Hematopoietic multipotent progenitor cell treated with erythropoietin and hydrocortisone succinate and interleukin-3 and kit ligand, for 8 days (in vitro differentiated cells): ENCODE measurements at regions not wholly inside any gene's neighbourhood (a gene's known extent, or its start where the extent isn't known, plus 50 kb on each side); places are given as distances from the start of the nearest gene placed in this dataset.
"Not testable (repeated sequence)": the region's sequence is repeated elsewhere in the genome, so short reads cannot be mapped to it uniquely, and the experiment has no call there.

Experiments
- DNase-seq: peaks from one replicate; pipeline ENCODE4 v3.0.0-alpha.2; 2015

GRCh38 chr5:106521701-106522100, 1149.0 kb downstream of the EFNA5 start:
- no peak for DNase-seq

DNA sequence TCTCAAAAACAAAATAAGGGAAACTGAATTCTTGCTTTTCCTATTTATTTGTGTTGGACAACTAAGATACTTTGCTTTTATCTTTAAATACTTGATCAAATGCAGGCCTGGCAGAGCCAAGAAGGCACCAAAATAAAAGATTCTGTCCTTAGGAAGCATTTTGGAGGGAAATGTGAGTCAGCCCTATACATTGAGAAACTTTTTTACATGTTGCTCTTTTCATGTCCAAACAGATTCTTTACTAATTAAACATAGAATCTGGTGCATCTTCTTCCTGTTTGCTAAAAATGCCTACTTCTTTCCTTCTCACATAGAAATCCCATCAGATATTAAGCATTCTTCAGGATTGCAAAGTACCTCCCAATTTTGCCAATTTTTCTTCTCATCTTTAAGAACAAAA, 1160.4 kb downstream of the EFNA5 start:
- DNase-seq = no peak

DNA sequence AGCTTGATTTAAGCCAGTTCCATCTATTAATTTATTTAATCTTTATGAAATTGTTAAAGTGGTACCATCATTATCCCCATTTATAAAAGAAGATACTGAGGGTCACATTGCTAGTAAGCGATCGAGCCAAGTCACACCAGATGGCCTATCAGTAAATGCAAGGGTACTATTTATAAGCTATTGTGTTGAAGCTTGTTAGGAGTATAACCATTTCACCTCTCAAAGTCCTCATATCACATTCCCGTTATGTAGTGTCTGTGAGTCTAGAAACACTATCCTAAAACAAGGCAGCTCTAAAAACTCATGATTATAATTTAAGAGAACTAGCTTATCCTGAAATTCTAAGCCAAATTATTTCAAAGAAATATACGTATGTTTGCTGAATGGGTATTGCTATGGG, 1161.8 kb downstream of the EFNA5 start:
- DNase-seq = no peak

DNA sequence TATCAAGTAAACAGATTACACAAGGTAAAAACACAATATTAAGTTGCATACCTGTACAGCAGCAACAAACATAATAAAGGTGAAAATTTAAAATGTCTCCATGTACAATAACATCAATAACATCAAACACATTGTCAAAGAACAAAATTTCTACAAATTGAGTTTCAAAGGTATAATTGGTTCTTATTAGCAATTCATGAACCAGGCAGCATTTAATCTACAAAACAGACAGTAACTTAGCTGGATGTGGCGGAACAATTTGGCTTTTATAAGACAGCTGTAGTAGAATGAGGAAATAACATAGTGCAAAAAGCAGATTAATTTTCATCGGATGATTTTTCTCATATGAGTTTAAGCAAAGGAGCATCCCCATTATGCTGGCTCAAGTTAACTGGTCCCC, 1176.8 kb downstream of the EFNA5 start:
- no peak for DNase-seq

DNA sequence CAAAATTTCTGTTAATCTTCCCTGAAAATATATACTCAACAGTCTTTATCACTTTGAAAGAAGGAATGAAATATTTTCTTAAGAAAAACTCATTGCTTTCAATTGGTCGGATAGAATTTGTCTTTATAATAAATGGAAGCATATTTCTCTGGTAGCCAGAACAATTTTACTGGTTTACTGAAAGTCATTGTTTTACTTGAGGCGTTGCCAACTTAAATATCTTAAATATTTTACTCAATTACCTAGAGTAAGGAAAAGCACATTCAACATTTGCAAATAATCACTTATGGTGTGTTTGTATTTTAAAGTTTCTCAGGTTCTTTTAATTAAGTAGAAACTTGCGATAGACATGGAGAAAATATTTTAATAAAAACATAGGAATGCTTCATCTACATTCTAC, 1181.7 kb downstream of the EFNA5 start:
- no peak for DNase-seq

GRCh38 chr5:106488407-106488806, 1182.3 kb downstream of the EFNA5 start:
- DNase-seq = no peak

DNA sequence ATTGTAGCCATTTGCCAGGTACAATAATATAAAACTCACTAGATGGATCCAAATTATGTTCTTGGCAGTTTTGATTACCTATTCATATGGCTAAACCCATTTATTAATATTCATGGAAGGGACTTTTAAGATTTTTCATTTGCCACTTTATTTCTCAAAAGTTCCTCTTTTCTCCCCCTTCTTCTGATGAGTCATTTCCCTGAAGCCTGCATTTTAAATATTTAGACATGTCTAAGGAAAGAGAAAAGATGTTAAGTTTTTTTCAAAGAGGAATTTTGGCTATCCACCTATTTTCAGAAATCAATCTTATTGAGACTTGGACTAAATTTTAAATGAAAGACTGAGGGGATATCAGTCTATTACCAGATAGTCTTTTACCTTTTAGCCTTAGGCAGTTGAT, 1189.4 kb downstream of the EFNA5 start:
- DNase-seq = no peak

GRCh38 chr5:106476630-106477029, 1194.1 kb downstream of the EFNA5 start:
- no peak for DNase-seq

DNA sequence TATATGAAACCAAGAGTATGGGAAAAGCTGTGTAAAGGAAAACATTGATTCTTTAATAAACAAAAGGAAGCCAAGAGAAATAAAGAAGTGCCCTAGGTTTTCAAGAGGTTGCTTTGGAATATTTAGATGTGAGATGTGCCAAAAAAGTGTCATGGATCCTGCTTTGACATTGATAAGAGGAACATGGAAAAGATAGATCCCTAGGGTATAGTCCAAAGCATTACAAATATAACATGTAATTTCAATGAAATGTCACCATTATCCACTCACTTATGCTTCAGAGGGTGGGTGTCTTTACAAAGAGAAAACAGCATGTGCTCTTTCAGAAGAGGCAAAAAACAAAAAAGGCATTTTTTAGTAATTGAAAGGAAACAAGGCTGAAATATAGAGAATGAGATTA, 1196.7 kb downstream of the EFNA5 start:
- no peak for DNase-seq

DNA sequence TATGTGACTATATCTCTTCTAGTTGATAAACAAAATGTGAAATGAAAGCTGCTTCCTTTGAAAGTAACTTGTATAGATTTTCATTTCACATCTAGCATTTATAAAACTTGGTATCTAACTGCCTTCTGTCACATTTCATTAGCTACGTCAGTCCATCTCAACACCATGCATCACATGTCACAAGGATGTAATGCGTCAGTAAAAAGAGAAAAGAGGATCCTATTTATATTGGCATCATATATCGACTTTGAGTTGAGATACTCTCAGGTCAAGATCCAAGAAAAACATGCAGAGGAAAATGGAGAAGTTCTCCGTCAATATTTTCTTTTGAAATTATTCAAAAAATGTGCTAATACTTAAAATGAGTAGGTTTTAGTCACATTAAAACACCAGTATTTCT, 1211.2 kb downstream of the EFNA5 start:
- DNase-seq = no peak

- no peak for DNase-seq
These were observed 1215.9 kb downstream of the EFNA5 start for GRCh38 chr5:106454651-106455415.

- no peak for DNase-seq
These were observed 1216.7 kb downstream of the EFNA5 start for GRCh38 chr5:106454050-106454449.

GRCh38 chr5:106451998-106452397, 1218.7 kb downstream of the EFNA5 start:
- DNase-seq = no peak

DNA sequence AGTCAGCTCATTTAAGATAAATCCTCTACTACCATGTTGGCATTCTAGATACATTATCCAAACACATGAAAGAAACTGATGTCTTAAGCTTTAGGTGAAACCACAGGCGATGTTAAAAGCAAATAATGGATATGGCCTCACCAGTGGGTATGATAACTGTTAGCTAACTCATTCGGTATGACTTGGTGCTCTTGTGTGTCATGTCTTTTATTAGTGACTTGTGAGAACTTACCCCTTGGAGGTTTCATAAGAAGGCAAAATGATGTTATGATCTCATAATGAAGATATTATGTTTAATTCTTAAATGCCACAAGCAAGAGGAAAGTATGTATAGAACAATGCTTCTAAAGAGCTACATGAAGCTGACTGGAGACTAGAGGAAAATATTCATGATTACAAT, 1227.0 kb downstream of the EFNA5 start:
- no peak for DNase-seq

DNA sequence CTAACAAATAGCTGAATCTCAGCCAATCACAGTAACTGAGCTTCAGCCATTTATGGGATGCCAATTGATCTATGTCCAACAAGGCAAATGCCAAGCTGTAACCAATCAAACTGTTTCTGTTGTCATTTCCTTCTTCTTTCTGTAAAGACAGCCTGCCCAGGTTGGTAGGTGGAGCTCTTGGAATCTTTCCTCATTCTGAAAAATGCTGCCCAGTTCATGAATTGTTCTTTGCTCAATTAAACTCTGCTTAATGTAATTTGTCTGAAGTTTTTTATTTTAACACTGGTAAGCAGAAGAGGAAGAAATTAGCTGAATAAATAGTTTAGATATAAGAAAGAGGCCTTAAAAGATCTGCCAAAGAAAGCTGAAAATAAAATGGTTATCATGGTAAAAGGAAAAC, 1235.6 kb downstream of the EFNA5 start:
- no peak for DNase-seq

DNA sequence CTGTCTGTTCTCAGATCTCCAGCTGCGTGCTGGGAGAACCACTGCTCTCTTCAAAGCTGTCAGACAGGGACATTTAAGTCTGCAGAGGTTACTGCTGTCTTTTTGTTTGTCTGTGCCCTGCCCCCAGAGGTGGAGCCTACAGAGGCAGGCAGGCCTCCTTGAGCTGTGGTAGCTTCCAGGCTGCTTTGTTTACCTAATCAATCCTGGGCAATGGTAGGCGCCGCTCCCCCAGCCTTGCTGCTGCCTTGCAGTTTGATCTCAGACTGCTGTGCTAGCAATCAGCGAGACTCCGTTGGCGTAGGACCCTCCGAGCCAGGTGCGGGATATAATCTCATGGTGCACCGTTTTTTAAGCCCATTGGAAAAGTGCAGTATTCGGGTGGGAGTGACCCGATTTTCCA, 1240.0 kb downstream of the EFNA5 start:
- not testable (repeated sequence) for DNase-seq

GRCh38 chr5:106423109-106423897, 1247.4 kb downstream of the EFNA5 start:
- no peak for DNase-seq

GRCh38 chr5:106420102-106420501, 1250.6 kb downstream of the EFNA5 start:
- no peak for DNase-seq

GRCh38 chr5:106418196-106418595, 1252.5 kb downstream of the EFNA5 start:
- DNase-seq = no peak

DNA sequence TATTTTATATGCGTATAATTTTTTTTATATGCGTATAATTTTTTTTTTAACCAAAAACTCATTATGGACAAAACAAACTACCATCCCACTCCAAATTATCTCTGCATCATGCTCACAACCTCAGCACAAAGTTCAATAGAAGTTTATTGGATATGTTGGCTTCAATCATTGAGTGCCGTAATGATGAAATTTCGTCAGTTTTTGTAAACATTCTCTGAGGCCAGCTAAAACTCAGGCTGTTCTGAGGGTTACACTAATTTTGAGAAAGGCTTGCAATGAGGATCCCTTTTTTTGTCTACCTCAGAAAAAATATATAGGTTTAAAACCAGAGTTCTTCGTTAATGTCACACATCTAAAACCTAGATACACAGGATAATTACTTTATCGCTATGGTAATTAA, 1253.2 kb downstream of the EFNA5 start:
- DNase-seq = no peak

DNA sequence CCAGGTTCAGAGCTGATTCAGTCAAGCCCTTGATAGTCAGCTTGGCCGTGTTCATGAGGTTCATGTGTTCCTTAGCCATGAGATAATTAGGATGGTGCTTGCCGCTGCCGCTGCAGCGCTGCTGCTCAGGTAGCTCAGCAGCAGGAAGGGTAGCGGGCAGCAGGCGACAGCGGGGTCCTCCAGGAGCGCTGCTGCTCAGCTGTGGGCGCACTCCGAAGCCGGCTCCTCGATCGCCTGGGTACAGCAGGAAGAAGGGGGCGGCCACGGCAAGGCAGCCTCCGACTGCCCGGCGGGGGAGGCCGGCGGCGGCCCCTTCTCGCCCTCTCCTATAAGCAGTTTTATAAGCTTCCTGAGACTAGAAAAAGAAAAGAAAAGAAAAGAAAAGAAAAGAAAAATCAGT, 1253.6 kb downstream of the EFNA5 start:
- DNase-seq = no peak

GRCh38 chr5:106415541-106415940, 1255.2 kb downstream of the EFNA5 start:
- DNase-seq = no peak

DNA sequence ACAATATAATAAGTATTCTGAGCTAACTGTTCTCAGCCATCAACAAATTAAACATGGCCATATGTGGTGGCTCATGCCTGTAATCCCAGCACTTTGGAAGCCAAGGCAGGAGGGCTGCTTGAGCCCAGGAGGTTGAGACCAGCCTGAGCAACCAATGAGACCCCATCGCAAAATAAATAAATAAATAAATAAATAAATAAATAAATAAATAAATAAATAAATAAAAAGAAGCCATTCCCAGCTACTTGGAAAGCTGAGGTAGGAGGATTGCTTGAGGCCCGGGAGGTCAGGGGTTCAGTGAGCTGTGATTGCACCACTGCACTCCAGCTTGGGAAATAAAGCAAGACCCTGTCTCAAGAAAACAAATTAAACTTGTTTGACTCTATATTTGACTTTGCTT, 1256.4 kb downstream of the EFNA5 start:
- DNase-seq = no peak

DNA sequence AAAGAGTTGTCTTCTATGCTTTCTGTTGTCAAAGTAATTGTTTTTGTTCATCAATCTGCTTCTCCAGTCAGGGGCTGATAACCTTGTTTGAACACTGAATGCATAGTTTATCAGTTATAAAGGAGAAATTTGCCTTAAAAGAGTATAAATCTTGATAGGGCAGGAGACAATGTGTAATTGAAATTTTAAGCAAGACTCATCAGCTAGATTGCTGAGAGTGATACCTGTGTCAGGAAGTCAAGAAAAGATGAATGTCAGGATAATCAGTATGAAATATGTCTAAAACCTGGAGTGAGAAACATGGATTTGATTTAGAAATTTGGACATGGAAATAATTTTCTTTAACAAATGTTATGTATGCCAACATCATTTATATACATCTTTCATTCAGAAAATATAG, 1258.1 kb downstream of the EFNA5 start:
- DNase-seq = no peak

- no peak for DNase-seq
These were observed 1262.2 kb downstream of the EFNA5 start for GRCh38 chr5:106408570-106408969.
